AG20443 (cell line): ENCODE measurements at regions not wholly inside any gene's neighbourhood (a gene's known extent, or its start where the extent isn't known, plus 50 kb on each side); places are given as distances from the start of the nearest gene placed in this dataset.
A peak's percentile ranks its signal among the peaks of the same experiment; 100 is the strongest.
"Not testable (repeated sequence)": the region's sequence is repeated elsewhere in the genome, so short reads cannot be mapped to it uniquely, and the experiment has no call there.

ENCODE experiments used
- DNase-seq: peaks from one replicate; pipeline ENCODE4 v3.0.0; 2012; ENCODE audit warnings: low spot score, mixed read lengths

DNA sequence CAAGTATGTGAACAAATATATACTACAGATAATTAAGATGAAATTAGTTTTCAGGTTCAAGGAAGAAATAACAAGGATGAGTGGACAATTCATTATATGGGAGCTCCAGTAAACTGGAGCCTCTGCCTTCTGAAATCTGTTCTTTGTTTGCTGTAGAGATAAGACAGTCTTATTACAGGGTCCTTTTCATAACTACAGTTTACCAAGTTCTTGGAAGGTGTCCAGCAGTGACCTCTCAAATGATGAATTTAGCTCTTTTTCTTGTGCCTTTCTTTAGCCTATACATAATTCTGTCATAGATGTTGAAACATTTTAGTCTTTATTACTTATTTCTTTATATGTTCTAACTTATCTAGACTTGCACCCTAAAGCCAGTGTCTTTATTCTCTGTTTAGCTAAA is 89.7 kb upstream of the GBE1 start:
- no peak for DNase-seq

DNA sequence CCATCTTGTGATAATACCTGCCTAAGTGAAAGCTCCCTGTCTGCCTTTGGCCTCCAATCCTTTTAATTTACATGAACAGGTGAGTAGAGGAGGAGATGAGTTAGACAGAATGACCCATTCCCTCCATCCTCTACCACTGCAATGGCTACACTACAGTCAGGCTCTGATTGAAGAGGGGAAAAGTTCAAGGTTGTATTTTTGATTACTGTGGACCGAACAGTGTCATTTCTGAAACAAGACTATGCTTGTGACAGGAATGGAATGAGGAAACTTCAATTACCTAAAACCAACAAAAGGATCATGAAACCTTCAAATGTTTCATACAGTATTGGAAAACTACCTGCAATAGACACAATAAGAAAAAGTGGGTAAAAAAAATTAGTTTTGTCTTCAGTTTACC is 85.5 kb upstream of the GBE1 start:
- no peak for DNase-seq

DNA sequence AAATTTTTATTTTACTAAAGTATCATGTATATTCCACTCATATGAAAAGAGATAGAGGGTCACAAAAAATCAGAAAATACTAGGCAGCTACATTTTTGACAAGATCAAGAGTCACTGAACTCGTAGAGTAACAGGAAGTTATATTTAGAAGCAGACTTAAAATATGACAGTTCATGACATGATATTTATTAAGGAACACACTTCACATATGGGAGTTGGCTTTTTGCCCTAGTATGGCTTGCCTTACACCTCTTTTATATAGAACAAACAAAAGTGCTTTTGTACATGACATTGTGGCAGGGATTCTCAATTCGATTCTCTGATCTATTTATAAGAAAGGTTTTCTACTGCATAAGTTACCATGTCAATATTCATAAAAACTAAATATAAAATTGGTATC is 80.1 kb upstream of the GBE1 start:
- DNase-seq: no peak

DNA sequence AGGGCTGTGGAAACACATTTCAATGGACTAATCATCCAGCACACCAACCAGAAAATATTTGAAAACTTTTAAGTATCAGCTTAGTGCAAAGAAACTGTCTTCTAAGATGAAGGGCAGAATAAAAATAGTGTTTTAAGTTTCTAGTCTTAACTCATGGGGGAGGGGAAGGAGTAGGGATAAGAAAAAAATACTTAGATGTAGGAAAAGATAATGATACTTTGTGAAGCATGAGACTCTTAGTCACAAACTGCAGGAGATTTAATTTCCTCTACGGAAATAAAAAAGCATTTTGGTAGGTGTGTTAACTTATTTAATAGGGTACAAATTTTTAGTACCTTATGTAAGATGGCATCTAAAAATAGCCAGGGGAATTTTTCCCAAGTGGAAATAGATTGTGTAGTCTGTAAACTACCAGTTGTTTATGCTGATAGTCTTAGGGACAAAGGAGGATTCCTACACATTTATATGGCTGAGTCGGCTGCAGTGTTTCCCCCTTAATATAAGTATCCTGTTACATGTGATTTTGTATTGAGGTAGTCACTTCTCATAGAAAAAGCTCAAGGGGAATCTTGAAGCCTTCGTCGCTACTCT is 78.2 kb upstream of the GBE1 start:
- no peak for DNase-seq

DNA sequence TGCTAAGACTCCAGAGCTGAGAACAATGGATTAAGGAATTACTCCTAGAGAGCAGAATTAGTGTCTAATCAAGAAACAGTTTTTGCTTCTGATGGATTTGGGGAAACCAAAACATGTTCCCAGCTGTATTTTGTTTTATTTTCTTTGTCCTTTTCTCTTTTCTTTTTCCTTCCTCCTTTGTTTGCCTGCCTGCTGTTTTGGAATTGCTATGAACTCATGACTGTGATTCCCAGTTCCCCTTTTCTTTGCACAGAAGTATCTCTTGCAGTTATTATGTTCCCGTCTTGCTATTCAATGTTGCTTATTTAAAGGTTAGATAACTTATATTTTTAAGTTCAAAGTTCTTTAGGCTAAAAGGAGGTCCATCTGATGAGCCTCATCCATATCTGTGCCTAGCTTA is 77.0 kb upstream of the GBE1 start:
- DNase-seq: no peak

DNA sequence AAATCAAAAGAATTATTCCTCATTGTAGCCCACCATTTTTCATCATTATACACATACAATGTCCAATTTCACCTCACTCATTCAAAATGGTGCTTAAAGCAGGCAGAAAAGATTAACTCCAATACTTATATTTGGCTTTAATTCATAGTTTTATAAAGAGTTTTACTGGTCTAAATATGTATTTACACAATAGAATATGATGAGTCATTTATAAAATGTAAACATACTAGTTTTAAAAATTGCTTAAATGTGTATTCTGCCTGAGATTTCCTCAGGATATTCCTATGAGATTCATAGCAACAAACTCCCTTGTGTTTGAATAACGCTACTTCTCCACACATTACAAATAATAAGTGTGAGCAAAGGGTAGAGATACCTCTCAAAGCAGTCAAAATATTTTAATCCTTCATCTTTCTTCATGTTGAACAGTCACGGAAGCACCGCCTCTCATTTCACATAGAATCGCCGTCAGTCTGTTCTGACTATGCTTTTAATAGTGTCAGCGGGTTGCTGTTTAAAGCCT is 75.7 kb upstream of the GBE1 start:
- DNase-seq: no peak

DNA sequence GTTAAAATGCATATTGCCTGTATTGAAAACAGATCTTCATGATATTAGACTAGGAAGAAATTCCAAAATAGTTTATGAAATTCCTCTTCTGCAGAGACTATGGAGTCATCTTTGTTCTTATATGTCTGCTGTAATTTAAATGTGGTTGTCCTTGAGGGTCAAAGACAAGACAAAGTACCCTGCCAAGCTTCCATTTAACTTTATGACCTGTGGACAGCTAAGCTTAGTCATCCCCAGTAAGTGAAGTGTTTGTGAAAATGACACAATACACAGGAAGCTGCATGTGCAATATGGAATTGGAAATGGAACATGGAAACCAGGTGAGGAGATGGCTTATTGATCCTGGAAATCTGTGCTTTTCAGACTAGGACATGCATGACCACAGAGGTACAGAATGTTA is 68.5 kb upstream of the GBE1 start:
- peak; percentile 9 for DNase-seq

DNA sequence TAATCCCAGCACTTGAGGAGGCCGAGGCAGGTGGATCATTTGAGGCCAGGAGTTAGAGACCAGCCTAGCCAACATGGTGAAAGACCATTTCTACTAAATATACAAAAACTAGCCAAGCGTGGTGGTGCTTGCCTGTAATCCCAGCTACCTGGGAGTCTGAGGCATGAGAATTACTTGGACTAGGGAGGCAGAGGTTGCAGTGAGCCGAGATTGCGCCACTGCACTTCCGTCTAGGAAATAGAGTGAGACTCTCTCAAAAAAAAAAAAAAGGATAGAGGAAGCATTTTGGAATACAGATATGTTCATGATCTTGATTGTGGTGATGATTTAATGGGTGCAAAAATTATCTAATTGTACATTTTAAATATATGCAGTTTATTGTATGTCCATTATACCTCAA is 67.8 kb upstream of the GBE1 start:
- not testable (repeated sequence) for DNase-seq

DNA sequence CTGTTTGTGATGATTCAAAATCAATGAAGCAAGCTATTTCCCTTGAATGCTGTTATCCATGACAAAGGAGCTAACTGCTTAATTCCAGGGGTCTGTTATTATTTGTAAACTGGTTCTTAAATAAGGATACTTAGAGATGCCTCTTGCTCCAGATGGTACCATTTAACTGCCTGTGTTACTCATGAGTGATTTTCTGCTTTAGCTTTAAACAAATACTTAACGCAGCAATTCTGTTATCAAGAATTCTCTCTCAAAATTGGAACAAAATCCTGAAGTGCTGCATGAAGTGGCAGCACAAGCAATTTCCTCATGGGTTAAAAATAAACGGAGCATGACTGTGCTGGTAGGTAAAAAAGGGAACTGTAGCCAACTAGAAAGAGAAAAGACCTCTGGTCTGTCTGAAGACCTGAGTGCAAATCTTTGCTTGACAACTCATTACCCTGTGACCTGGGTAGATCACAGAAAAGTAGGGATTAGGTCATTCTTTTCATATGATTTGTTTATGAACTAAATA is 62.5 kb upstream of the GBE1 start:
- no peak for DNase-seq

DNA sequence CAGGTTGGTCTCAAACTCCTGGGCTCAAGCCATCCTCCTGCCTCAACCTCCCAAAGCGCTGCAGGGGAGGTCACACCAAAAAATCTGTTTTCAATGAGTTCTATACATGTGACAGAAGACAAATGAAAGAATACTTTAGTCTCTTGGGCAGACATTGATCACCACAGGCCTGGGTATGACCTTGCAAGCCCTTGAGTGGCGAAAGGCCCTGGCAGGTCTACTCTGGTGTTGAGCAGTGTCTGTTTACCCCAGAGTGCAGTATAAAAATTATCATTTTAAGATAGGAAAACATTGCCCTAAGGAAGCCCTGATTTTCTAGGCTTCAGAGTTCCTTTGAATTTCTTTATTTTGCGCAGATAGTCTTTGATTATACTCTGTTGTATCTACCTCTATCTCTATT is 61.6 kb upstream of the GBE1 start:
- DNase-seq: no peak

DNA sequence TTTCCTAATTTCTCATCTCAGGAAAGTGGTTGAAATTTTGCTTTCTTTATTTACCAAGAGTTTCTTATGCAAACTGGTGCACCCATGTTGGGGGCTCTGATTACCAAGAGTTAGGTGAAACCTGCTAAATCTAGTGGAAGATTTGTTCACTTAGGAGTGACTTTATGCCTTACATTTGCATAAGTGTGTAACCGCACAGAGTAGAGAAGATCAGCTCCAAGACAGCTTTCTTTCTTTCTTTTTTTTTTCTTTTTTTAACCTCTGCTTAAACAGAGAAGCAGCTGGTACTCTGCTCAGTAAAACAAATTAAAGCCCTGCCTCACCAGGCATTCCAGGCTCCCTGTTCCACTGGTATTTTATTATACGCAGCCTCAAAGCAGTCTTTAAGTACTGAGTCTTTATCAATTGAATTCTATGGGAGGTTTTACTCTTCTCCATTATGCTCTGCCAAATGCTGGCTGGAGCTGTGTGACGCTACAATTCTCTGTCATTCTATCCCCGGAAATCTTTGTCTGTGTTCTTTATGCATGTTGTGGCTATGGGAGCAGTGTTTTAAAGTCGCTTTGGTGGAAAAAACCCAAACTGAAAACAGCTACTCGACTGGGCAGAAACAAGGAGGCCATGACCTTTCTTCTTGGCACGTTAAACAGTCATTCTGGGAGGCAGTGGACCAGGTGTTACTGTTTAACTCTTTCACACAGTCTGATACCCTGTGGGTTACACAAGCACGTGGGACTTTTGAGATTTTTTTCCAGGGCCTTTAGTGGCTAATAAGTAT is 55.2 kb upstream of the GBE1 start:
- DNase-seq: peak; percentile 17

DNA sequence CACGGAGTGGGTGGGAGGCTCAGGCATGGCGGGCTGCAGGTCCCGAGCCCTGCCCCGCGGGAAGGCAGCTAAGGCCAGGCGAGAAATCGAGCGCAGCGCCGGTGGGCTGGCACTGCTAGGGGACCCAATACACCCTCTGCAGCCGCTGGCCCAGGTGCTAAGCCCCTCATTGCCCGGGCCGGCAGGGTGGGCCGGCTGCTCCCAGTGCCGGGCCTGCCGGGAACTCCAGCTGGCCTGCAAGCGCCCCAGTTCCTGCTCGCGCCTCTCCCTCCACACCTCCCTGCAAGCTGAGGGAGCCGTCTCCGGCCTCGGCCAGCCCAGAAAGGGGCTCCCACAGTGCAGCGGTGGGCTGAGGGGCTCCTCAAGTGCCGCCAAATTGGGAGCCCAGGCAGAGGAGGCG is 50.7 kb upstream of the GBE1 start:
- DNase-seq: not testable (repeated sequence)
